Neuronal stem cell (in vitro differentiated cells): ENCODE measurements at regions not wholly inside any gene's neighbourhood (a gene's known extent, or its start where the extent isn't known, plus 50 kb on each side); places are given as distances from the start of the nearest gene placed in this dataset.

Experiments used
- DNase-seq: peaks from one replicate; pipeline ENCODE4 v3.0.0-alpha.2; 2013; ENCODE audit warnings: low spot score
- H2AFZ ChIP-seq: one replicate; pipeline ENCODE4 v1.6.1; 2013; ENCODE audit warnings: mild to moderate bottlenecking, low read length, inconsistent platforms
- H2AK5ac ChIP-seq: 2 replicates; pipeline ENCODE4 v1.6.1; 2013; ENCODE audit warnings: low read depth, mild to moderate bottlenecking, inconsistent platforms, low read length, moderate library complexity, mixed read lengths
- H2BK120ac ChIP-seq: 2 replicates; pipeline ENCODE4 v1.6.1; 2013; ENCODE audit warnings: low read depth, mild to moderate bottlenecking, inconsistent platforms, low read length, moderate library complexity, mixed read lengths
- H2BK12ac ChIP-seq: one replicate; pipeline ENCODE4 v1.6.1; 2013; ENCODE audit warnings: low read length, inconsistent platforms
- H2BK15ac ChIP-seq: 2 replicates; pipeline ENCODE4 v1.6.1; 2013; ENCODE audit warnings: mild to moderate bottlenecking, low read length, inconsistent platforms, mixed read lengths
- H2BK5ac ChIP-seq: one replicate; pipeline ENCODE4 v1.6.1; 2013; ENCODE audit warnings: inconsistent platforms, mild to moderate bottlenecking, low read length, moderate library complexity
- H3K14ac ChIP-seq: one replicate; pipeline ENCODE4 v1.6.1; 2013; ENCODE audit warnings: low read length, inconsistent platforms
- H3K18ac ChIP-seq: 2 replicates; pipeline ENCODE4 v1.6.1; 2013; ENCODE audit warnings: low read length, inconsistent platforms
- H3K23ac ChIP-seq: 2 replicates; pipeline ENCODE4 v1.6.1; 2013; ENCODE audit warnings: low read depth, mild to moderate bottlenecking, mixed read lengths, low read length, inconsistent platforms; ENCODE audit not compliant: poor library complexity
- H3K27ac ChIP-seq: replicated peaks from 3 replicates; pipeline ENCODE4 v1.5.1; 2013; ENCODE audit warnings: low read length, inconsistent platforms
- H3K27me3 ChIP-seq, 3 experiments: 2 replicates each; pipeline ENCODE4 v1.6.1; 2013; ENCODE audit warnings: low read length in 3 of 3, mild to moderate bottlenecking in 2 of 3, inconsistent platforms in 1 of 3, low read depth in 1 of 3, mixed read lengths in 1 of 3, moderate library complexity in 1 of 3; ENCODE audit not compliant: control insufficient read depth in 3 of 3, insufficient read depth in 3 of 3
- H3K36me3 ChIP-seq, 2 donors: replicated peaks in 1 of 2; 2 replicates each; pipeline ENCODE4 v1.6.1; 2013; ENCODE audit warnings: low read length in 2 of 2; ENCODE audit not compliant: control insufficient read depth in 2 of 2, insufficient read depth in 2 of 2
- H3K4ac ChIP-seq: 2 replicates; pipeline ENCODE4 v1.6.1; 2013; ENCODE audit warnings: inconsistent platforms, mild to moderate bottlenecking, low read length, moderate library complexity
- H3K4me1 ChIP-seq, 2 donors: 1 replicate in 1 of 2; 2 replicates in 1 of 2; pipeline ENCODE4 v1.6.1; 2013; ENCODE audit warnings: low read length in 2 of 2, low read depth in 1 of 2; ENCODE audit not compliant: control insufficient read depth in 2 of 2, insufficient read depth in 1 of 2
- H3K4me2 ChIP-seq: one replicate; pipeline ENCODE4 v1.6.1; 2013; ENCODE audit warnings: mild to moderate bottlenecking, low read length, inconsistent platforms; ENCODE audit not compliant: insufficient read depth, poor library complexity, severe bottlenecking
- H3K4me3 ChIP-seq, 2 donors: 2 replicates each; pipeline ENCODE4 v1.5.1; 2013; ENCODE audit warnings: low read length in 2 of 2, mild to moderate bottlenecking in 2 of 2, inconsistent platforms in 1 of 2, moderate library complexity in 1 of 2
- H3K79me1 ChIP-seq: one replicate; pipeline ENCODE4 v1.6.1; 2013; ENCODE audit warnings: low read depth, mild to moderate bottlenecking, inconsistent platforms, low read length, moderate library complexity
- H3K9ac ChIP-seq: one replicate; pipeline ENCODE4 v1.6.1; 2013; ENCODE audit warnings: mild to moderate bottlenecking, low read depth, low read length, inconsistent platforms; ENCODE audit not compliant: poor library complexity
- H3K9me3 ChIP-seq, 2 donors: replicated peaks in 1 of 2; 2 replicates each; pipeline versions ENCODE3 to v1.6.1; 2013; ENCODE audit warnings: low read length in 2 of 2, mild to moderate bottlenecking in 2 of 2, inconsistent platforms in 1 of 2, low read depth in 1 of 2, mixed read lengths in 1 of 2, moderate library complexity in 1 of 2; ENCODE audit not compliant: control insufficient read depth in 2 of 2, insufficient read depth in 1 of 2
- H4K8ac ChIP-seq: one replicate; pipeline ENCODE4 v1.6.1; 2013; ENCODE audit warnings: low read depth, mild to moderate bottlenecking, inconsistent platforms, low read length, moderate library complexity
- H4K91ac ChIP-seq: one replicate; pipeline ENCODE4 v1.6.1; 2013; ENCODE audit warnings: low read length, low read depth, mild to moderate bottlenecking, inconsistent platforms; ENCODE audit not compliant: poor library complexity
- WGBS, 2 donors: extraction: QIAGEN DNeasy Blood & Tissue Kit; methylation state at CpG; one replicate each; pipeline ENCODE4 v1.1.7; 2013; ENCODE audit warnings: missing lambda C conversion rate in 2 of 2, mixed read lengths in 1 of 2; ENCODE audit not compliant: insufficient read length in 2 of 2, insufficient replicate concordance in 1 of 2; ENCODE audit errors: extremely low coverage in 2 of 2; 5-methylcytosine and 5-hydroxymethylcytosine counted together

DNA sequence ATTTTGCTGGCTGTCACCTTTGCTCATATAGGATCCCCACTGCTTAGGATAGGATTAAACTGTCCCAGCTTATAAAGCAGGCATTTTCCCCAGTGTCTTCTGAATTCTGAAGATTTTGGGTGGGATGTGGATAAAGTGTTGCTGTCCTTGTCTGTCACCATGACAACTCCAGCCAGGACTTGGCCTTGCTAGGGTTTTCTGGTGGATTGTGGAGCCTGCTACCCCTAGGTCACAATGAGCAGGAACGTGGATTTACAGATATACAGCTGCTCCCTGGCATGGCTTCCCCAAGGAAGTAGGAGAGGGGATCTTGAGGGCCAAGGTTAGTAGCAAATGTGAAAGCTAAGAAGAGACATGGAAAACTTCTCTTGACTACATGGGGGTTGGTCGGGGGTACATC lies 220.7 kb downstream of the WDR11 start:
- Histone ChIP-seq H2AFZ (no peak overlapping the region), H3K36me3 (no peaks in the 10 kb centered on the region), H3K27ac (no peak overlapping the region), H2BK5ac (no peak overlapping the region), H3K4me1 (peaks cover 0 to 2% of the 10 kb centered on the region in 2 donors), H3K9ac (no peak overlapping the region), H4K8ac (no peak overlapping the region), H2AK5ac (no peak overlapping the region), H3K4me2 (no peak overlapping the region), H3K4me3 (no peak overlapping the region), H2BK12ac (no peak overlapping the region), H3K18ac (no peak overlapping the region), H3K4ac (no peak overlapping the region), H2BK120ac (no peak overlapping the region), H3K14ac (no peak overlapping the region), H2BK15ac (no peak overlapping the region), H3K9me3 (no peaks in the 10 kb centered on the region), H3K27me3 (no peaks in the 10 kb centered on the region), H3K79me1 (no peaks in the 10 kb centered on the region), H3K23ac (no peak overlapping the region), H4K91ac (no peak overlapping the region)
- DNase-seq = no peak
- WGBS, 2 donors = no CpG with 5 or more reads among the region's 2 CpGs

DNA sequence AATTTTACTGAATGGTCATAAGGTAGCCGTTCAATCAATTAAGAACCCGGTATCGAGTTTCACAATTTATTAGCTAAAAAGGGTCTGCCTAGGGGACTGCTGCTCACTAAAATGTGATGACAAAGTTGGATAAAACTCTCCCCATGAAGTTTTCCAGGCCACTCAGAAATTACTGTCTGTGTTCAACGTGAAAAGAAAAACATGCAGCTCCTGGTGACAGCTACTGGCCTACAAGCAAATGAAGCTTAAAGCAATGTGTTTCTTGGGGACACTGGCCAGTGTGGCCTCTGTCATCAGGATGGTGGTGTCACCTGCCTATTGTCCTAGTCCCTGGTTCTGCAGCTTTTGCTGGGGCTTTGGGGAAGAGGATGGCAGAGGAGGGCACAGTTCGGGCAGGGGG lies 222.6 kb downstream of the WDR11 start:
- H2BK120ac ChIP-seq = no peak overlapping the region

DNA sequence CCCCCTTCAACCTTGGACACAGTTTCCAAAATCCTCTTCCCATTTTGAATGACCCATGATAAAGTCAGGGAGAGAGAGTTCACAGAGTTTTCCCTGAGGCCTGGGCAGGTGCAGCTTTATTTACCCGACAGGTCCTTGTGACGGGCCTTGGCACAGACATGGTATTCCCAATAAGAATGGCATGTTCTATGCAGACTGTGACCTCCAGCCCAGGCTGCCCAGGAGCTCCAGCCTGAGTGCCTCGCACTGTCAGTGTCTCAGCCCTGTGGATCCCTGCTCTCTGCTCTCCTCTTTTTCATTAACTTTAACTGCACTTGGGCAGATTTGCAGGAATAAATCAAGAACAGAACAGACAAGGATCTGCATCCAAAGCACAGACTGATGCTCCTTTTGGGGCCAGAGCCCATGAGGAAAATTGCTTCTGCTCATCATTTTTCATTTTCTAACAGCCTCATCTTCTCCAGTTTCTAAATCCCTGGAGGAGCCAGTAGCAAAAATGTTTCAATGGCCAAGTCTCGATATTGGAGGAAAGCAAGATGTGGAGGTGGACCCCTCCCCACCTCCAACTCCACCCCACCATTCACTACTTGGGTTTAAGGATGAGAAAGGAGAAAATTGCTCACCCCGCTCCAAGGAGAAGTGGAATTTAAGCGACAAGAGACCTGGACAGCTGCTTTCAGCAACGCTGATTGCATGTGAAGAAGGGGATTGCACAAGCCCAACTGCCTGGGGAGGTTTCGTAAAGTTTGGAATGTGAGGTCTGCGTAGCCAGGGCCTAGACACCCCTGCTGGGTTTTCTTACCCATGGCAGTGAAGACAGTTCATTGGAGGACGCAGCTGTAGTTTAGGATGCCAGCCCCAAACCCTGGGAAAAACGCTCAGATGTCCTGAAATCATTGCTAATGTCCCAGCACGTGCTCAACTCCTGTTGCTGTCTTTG lies 225.9 kb downstream of the WDR11 start:
- peak overlapping the region in 1 of 2 donors; percentile 37 for H3K4me3 ChIP-seq
- H4K8ac ChIP-seq = no peak overlapping the region
- H2BK15ac ChIP-seq = no peak overlapping the region
- H3K9ac ChIP-seq = no peak overlapping the region
- no peak overlapping the region for H3K4me2 ChIP-seq
- H2BK12ac ChIP-seq = no peak overlapping the region
- no peak overlapping the region for H2BK5ac ChIP-seq
- H4K91ac ChIP-seq = no peak overlapping the region
- H2AK5ac ChIP-seq = no peak overlapping the region
- WGBS, 2 donors = no CpG with 5 or more reads among the region's 12 CpGs
- no peak overlapping the region for H3K27ac ChIP-seq
- no peaks in the 10 kb centered on the region for H3K36me3 ChIP-seq
- H2AFZ ChIP-seq = no peak overlapping the region
- no peak overlapping the region for H3K4ac ChIP-seq
- H3K79me1 ChIP-seq = no peaks in the 10 kb centered on the region
- no peak overlapping the region for H3K18ac ChIP-seq
- no peak overlapping the region for H2BK120ac ChIP-seq
- no peak overlapping the region for H3K23ac ChIP-seq
- DNase-seq = no peak
- peaks cover 0 to 5% of the 10 kb centered on the region in 2 donors for H3K4me1 ChIP-seq
- no peak overlapping the region for H3K14ac ChIP-seq
- no peaks in the 10 kb centered on the region for H3K9me3 ChIP-seq
- H3K27me3 ChIP-seq = no peaks in the 10 kb centered on the region

More for the DNA sequence above, 222.6 kb downstream of the WDR11 start:
- no peak overlapping the region for H2BK12ac ChIP-seq
- H3K18ac ChIP-seq = no peak overlapping the region
- no peak overlapping the region for H2AFZ ChIP-seq
- no peak overlapping the region for H3K9ac ChIP-seq
- no peaks in the 10 kb centered on the region for H3K27me3 ChIP-seq
- H3K4me2 ChIP-seq = no peak overlapping the region
- no peaks in the 10 kb centered on the region for H3K36me3 ChIP-seq
- WGBS, 2 donors = no CpG with 5 or more reads among the region's 5 CpGs
- H3K4me3 ChIP-seq = no peak overlapping the region
- no peak overlapping the region for H2AK5ac ChIP-seq
- no peaks in the 10 kb centered on the region for H3K79me1 ChIP-seq
- no peak overlapping the region for H3K27ac ChIP-seq
- H3K4me1 ChIP-seq = peaks cover 0 to 7% of the 10 kb centered on the region in 2 donors
- H3K4ac ChIP-seq = no peak overlapping the region
- H2BK5ac ChIP-seq = no peak overlapping the region
- no peak overlapping the region for H4K91ac ChIP-seq
- H3K23ac ChIP-seq = no peak overlapping the region
- H4K8ac ChIP-seq = no peak overlapping the region
- H3K14ac ChIP-seq = no peak overlapping the region
- no peak overlapping the region for H2BK15ac ChIP-seq
- DNase-seq = no peak
- H3K9me3 ChIP-seq = no peaks in the 10 kb centered on the region

DNA sequence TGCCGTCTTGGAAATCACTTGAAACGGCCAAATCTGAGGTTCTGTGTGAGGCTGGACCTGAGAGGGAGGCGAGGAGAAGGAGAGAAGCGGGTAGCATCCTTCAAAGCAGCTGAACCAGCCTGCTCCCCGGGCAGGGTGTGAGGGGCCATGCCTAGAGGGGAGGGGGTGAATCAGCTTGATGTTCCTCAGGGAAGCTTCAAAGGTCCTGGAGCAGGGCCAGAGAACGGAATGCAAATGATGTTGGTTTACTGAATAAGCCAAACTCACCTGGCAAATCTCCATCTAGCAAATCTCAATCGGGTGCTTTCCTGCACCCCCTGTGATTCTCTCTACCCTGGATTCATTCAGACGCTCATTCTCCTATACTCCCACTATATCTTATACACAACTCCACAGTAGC lies 226.9 kb downstream of the WDR11 start:
- Histone ChIP-seq H3K4me3 (no peak overlapping the region), H3K36me3 (no peaks in the 10 kb centered on the region), H3K79me1 (no peaks in the 10 kb centered on the region), H2BK120ac (no peak overlapping the region), H3K4me1 (peaks cover 0 to 5% of the 10 kb centered on the region in 2 donors), H3K18ac (peak overlapping the region; percentile 36), H2AK5ac (no peak overlapping the region), H3K27me3 (no peaks in the 10 kb centered on the region), H4K8ac (no peak overlapping the region), H4K91ac (no peak overlapping the region), H2AFZ (no peak overlapping the region), H3K9ac (no peak overlapping the region), H2BK5ac (no peak overlapping the region), H3K4me2 (no peak overlapping the region), H2BK12ac (no peak overlapping the region), H3K23ac (no peak overlapping the region), H2BK15ac (no peak overlapping the region), H3K9me3 (no peaks in the 10 kb centered on the region), H3K14ac (no peak overlapping the region), H3K27ac (no peak overlapping the region), H3K4ac (no peak overlapping the region)
- DNase-seq = no peak
- WGBS, 2 donors = no CpG with 5 or more reads among the region's 8 CpGs
